ENCODE measurements at regions not wholly inside any gene's neighbourhood (a gene's known extent, or its start where the extent isn't known, plus 50 kb on each side); places are given as distances from the start of the nearest gene placed in this dataset.

DNA sequence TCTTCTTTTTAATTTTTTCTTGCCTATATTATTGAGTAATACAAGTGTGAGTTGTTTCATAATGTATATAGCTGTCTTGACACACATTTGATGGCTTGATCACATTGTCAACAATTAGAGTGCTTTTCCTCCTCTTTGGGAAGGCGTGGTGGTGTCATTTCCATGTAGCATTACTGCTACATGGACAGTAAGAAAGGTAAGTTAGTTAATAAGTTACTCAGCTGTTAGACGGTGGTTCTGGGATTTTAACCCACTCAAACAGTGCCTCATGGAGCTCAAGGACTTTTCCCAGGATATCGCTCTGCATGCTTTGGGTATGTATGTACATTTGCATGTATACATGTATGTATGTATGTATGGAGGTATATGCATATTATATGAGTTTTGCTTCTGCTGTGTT is 94.6 kb downstream of the HAPSTR1 start:
- DNase-seq (ENCODE audit: low spot score): no peak

DNA sequence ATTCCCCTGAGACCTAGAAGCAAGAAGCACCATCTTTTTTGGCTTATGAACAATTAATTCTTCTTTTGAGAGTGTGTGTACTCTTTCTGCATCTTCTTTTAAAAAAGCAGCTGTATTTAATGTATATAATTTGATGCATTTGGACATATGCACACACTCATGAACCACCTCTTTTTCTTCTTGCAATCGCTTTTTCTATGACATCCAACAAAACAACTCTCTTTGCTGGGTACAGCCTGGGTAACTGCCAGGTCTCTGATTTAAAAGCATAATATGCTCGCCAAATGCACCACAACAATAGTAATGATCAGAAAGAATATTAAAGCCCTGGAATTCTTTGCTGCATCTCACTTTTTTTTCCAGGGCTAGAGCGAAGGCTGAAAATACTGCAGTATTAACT is 97.3 kb downstream of the HAPSTR1 start:
- DNase-seq (ENCODE audit: low spot score): no peak

DNA sequence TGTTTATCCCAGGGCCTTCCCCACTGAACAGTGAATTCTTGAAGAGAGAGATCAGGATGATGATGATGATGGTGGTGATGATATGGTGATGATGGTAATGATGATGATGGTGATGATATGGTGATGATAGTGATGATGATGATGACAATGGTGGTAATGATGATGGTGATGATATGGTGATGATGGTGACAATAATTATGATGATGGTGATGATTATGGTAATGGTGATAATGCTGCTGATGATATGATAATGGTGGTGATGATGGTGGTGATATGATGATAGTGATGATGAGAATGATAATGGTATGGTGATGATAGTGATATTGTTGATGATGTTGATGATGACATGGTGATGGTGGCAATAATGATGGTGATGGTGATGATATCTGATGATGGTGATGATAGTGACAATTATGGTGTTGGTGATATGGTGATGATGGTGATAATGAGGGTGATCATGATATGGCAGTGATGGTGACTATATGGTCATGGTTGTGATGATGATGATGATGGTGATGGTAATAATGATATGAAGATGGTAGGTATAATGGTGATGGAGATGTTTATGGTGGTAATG is 99.9 kb downstream of the HAPSTR1 start:
- DNase-seq (ENCODE audit: low spot score): no peak

DNA sequence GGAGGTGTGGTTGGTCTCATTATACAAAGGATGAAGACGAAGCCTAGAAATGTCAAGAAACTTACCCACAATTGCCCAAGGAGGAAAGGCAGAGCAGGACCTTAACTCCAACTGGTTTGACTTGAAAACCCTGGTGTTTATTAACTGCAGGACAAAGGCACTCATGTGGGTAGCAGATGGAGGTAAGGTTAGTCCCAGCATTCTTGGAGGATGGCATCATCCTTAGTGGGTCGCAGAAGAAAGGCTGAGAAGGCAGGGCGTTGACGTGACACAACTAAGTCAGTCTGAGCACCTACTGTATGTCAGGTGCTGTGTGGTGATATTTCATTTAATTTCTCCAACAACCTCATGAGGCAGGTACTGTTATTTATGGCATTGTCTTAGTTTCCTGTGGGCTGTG is 101.3 kb downstream of the HAPSTR1 start:
- no peak for DNase-seq (ENCODE audit: low spot score)

DNA sequence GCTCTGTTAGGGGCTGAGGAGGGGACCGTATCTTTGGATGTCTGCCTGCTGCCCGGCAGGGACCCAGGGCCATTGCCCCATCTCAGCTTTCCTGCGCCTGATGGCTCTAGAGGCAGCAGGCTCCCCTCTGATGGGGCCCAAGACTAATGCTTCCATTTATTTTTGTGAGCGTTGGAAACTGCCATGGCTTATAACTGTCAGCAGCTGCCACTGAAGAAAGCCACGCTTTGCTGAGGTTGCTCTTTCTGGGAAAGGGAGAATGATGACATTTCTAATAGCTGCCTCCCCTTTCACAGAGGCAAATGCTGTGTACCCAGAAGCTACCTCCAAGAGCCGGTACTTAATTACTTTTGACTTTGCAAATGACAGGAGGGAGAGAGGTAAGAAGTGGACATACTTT is 103.8 kb downstream of the HAPSTR1 start:
- DNase-seq (ENCODE audit: low spot score): no peak

DNA sequence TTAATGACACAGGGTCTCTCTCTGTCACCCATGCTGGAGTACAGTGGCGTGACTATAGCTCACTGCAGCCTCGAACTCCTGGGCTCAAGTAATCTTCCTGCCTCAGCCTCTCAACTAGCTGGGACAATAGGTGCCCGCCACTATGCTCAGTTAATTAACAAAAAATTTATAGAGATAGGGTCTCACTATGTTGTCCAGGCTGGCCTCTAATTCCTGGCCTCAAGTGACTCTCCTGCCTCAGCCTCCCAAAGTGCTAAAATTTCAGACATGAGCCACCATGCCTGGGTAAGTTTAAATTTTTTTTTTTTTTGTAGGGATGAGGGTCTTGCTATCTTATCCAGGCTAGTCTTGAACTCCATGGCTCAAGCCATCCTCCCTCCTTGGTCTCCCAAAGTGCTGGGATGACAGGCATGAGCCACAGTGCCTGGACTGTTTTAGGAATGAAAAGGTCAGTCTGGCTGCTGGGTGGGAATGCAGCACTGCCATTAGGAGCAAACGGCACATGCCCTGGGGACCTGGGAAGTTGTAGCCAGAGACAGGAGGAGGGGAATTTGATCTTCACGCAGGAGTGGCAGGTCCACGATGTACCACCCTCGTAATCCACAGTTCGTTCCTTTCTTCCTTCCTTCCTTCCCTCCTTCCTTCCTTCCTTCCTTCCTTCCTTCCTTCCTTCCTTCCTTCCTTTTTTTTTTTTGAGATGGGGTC is 106.7 kb downstream of the HAPSTR1 start:
- no peak for DNase-seq (ENCODE audit: low spot score)

DNA sequence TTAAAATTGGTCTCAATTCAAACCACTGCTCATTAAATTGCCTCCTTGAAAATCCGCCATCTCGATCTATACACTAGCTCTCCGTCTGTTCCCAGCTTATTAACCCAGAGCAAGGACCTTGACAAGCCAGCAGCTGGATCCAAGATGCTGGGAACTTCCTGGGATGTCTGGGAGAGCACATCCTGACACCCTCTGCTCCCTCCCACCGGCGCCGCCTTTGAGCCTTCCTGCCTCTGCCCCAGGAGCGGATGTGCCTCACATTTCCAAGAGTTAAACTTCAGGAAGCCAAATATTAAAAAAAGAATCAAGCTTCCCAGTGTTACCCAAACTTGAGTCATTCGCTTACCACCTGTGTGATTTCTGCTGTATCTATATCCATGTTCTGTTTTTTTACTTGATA is 107.9 kb downstream of the HAPSTR1 start:
- DNase-seq (ENCODE audit: low spot score): no peak

DNA sequence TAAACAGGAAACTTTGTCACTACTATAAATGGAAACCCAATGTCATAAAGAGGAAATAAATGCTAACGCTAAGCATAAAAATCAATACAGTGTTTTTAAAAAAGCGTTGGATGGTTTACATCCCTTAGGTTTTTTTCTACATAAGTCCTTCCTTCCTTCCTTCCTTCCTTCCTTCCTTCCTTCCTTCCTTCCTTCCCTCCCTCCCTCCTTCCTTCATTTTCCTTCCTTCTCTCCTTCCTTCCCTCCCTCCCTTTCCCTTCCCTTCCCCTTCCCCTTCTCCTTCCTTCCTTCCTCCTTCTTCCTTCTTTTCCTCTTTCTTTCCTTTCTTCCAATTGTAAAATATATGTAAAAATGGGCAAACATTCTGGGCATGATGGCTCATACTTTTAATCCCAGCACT is 108.3 kb downstream of the HAPSTR1 start:
- no peak for DNase-seq (ENCODE audit: low spot score)

DNA sequence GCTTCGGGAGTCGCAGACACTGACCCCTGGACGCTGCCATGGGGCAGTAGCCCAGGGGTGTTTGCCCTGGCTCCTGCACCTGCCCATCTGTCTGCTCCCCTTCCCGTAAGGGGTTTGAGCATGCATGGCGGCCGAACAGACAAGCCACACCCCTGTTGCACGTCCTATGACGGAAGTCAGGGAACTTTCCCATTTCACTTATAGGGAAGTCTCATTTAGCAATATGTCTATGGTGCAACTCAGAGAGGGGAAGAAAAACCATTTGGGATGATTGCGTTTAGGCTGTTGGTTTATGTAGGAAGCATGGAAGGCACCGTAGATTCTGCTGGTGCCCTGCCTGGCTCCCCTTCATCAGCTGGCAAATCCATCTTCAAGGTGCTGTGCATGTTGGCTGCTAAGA is 112.5 kb downstream of the HAPSTR1 start:
- DNase-seq (ENCODE audit: low spot score): no peak

DNA sequence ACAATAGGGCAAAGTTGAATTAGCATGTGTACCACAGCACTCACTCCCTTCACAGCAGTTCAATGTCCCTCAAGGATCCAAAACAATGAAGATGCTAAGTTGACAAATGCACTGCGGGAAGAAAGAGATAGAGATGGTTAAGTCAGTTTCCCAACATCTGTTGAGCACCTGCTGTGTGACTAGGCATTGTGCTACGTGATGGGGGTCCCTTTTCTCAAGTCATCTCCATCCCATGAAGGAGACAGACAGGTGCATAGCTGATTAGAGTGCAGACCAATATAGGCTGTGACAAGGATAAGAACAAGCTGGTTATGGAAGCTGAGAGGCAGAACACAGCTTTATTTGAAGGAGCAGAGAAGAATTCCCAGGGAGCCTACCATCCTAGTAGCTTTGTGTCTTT is 114.2 kb downstream of the HAPSTR1 start:
- no peak for DNase-seq (ENCODE audit: low spot score)

DNA sequence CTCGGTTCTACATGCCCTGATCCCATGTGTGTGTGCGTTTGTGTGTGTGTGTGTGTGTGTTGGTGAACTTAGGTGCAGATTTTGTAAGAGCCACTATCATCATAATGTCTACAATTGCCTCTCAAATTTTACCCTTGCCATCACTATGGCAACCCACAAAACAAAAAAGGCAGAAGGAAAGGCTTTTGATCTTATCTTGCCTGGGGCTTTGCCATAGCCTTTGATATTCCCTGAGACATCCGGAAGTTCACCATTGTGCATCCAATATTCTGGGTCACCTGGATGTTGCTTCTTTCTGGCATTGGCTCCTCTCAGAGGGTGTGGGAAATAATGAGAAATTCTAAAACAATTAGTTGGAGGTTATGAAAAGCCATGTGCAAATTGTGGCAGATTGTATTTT is 114.7 kb downstream of the HAPSTR1 start:
- DNase-seq (ENCODE audit: low spot score): no peak

DNA sequence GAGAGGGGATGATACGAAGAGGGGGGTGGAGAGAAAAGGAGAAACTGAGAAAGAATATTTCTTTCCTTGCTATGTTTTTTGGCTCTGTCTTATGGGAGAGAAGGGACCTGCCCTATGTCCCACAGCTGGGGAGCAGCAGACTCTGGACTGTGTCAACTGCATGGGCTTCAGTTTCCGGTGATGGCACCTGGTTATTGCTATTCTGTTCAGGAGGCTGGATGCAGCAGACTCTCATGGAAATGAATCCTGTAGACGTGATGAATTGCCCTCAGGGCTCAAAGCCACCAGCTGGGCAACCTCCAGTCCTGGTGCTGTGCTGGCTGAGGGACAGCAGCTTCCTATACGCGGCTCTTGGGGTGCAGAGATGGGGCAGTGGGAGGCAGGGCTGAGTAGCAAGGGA is 121.2 kb downstream of the HAPSTR1 start:
- no peak for DNase-seq (ENCODE audit: low spot score)

DNA sequence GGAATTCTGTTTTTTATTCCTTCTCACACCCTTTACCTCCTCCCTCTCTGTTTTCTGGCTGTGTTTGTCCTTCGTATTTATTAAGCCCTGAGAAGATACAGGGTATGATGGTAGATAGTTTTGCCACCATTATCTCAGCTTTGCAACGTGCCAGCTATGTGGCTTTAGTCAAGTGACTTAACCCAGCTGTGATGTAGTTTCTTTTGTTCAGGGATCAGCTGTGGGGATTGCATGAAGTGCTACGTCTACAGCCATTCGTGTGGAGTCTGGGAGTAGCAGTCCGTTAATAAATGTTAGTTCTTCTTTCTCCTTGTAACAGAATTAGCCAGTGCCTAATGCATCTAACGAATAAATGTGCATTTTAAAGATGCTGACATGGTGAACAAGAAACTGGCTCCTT is 128.4 kb downstream of the HAPSTR1 start:
- DNase-seq (ENCODE audit: low spot score): no peak

DNA sequence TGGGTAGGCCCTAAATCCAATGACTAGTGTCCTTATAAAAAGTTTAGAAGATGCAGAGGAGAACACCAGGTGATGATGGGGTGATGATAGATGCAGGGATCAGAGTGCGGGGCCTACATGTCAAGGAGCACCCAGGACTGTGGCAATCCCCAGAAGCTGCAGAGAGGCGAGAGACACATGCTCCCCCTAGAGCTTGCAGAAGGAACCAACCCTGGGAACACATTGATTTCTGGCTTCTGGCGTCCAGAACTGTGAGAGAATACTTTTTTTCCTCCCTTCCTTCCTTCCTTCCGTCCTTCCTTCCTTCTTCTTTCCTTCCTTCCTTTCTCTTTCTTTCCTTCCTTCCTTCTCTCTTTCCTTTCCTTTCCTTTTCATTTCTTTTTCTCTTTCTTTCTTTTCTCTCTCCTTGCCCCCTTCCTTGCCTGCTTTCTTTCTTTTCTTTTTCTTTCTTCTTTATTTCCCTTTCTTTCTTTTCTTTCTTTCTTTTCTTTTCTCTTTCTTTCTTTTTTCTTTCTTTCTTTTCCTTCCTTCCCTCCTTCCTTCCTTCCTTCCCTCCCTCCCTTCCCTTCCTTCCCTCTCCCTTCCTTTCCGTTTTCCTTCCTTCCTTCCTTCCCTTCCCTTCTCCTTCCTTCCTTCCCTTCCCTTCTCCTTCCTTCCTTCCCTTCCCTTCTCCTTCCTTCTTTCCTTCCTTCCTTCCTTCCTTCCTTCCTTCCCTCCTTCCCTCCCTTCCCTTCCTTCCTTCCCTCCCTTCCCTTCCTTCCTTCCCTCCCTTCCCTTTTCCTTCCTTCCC is 134.3 kb downstream of the HAPSTR1 start:
- DNase-seq (ENCODE audit: low spot score): no peak

DNA sequence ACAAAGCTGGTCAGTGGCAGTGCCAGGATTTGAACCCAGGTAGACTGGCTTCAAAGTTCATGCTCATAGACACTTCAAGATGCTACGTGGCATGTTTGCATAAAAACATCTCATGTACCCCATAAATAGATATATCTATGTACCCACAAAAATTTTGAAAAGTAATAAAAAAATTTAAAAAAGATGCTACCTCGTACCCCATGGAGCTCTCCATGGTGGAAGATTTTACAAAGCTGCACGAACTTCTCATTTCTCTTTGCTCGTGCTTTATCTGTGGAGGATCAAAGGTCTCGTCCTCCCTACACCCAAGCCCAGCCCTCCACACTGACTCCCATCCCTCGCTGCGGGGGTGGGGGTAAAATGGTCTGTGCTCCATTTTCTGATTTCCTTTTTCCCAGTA is 135.5 kb downstream of the HAPSTR1 start:
- DNase-seq (ENCODE audit: low spot score): no peak

DNA sequence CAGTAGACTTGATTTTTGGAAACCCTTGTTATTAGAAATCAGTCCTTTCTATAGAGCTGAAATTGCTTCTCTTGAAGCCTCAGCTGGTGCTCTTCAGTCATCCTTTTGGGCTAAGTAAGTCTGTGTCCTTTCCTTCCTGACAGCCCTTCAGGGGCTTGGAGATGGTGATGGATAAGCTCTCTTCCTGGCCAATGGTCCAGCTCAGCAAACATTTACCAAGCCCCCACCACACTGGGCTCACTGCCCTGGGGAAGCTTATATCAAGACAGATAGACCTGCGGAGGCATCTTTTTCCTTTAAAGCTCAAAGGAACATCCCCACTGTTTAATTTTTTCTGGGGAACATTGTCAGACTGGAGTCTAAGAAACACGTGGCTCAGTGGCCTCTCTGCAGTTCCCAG is 139.6 kb downstream of the HAPSTR1 start:
- DNase-seq (ENCODE audit: low spot score): no peak

DNA sequence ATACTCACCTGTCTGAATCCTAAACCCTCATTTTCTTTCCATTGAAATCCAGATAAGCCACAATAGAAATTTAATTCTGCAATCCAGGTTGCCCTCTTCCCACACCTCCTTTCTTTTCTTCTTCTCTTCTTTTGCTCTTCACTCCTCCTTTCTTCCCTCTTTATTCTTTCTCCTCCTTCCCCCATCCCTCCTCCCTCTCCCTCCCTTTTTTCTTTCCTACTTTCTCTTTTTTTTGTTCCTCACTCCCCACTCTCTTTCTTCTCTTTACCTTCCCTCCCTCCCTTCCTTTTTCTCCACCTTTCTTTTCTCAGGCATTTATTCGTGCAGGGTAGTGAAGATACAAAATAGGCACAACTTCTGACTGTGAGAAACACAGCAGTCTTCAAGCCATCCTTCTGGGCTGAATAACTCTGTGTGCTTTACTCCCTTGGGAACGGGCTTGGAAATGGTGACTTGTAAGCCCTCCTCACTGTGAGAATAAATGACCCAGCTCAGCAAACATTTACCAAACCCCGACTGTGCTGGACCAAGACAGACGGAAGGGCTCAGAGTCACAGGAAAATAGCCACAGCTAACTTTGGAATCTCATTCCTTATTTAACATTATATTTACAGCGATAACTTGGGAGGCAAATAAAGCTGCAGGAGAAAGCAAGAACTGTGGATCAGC is 140.8 kb downstream of the HAPSTR1 start:
- no peak for DNase-seq (ENCODE audit: low spot score)

DNA sequence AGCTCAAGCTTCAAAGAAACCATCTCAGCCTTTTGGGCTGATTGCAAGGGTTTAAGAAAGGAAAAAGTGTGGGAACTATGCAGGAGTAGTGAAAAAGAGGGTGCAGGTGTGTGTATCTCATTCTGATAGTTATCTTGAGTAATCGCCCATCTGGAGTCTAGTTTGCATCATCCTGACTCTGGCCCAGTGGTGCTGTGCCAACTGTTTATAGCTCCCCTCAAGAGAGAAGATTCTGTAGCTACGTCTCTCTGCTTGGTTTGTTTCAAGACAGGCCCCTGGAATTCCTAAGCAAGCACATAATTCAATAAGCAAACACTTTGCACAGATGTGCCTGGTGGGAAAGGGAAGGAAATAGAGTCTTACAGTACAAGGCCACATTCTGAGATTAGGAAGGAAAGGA is 144.4 kb downstream of the HAPSTR1 start:
- DNase-seq (ENCODE audit: low spot score): no peak

DNA sequence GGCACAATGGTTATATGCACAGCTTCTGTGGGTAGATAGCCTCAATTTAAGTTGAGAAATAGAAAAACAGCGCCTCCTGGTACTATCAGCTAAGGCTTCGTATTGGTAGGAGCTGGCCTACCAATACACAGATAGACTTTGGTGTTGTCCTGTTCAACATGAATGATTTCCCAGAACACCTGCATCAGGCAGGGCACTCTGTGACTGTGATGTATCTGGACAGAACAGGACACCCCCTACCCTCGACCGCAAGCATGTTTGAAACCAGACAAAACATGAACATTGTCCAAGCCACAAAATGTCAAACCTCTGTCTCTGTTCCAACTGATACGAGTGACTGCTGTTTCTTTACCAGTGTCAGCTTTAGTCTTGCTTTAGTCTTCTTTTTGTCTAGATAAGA is 144.9 kb downstream of the HAPSTR1 start:
- no peak for DNase-seq (ENCODE audit: low spot score)

DNA sequence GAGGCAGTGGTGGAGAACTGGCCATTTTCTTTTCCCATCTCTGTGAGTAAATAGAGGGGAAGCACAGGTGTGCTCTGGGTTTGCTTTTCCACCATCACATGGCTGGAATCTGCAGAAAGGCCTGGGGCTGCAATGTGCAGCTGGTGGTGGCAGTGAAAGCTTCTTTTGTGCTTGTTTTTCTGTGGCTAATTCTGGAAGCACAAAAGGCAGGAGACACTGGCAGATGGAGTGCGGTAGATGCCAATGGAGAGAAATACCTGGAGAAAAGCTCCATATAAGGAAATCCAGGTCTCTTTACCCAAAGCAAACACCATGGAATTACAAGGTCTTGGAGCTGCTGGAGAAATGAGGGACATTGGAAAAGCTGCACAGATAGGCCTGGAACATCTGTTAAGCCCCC is 146.9 kb downstream of the HAPSTR1 start:
- DNase-seq (ENCODE audit: low spot score): no peak

DNA sequence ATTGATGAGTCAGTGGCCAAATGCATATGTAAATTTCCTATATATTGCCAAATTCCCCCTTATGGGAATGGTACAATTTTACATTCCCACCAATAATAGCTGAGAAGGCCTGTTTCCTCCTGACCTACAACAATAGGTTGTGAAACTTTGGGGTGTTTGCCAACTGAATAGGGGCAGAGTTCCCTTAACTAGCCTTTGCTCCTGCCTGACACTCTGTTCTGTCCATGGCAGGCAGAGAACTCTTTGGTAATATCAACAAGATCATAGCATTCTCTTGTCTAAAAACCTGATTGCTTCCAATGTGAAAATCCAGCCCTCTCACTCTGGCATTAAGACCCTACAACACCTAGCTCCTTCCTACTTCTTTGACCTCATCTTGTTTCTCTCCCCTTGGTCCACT is 149.7 kb downstream of the HAPSTR1 start:
- DNase-seq (ENCODE audit: low spot score): no peak

DNA sequence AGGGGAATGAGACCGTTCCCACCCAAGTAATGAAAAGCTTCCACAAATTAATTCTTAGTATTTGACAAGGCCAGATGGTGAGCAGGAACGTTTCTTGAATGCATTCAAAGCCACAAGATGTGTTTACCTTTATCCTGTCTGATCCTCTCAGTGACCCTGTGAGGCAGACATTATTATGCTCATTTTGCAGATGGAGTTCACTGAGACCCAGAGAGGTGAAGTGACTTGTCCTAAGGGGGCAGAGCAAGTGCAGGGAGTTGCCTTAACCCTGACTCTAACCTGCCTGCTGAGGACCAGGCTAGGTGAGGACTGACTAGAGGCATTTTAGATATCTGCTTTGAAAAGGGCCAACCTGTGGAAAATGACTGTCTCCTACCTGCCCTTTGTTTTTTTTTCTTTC is 156.7 kb downstream of the HAPSTR1 start:
- DNase-seq (ENCODE audit: low spot score): no peak

DNA sequence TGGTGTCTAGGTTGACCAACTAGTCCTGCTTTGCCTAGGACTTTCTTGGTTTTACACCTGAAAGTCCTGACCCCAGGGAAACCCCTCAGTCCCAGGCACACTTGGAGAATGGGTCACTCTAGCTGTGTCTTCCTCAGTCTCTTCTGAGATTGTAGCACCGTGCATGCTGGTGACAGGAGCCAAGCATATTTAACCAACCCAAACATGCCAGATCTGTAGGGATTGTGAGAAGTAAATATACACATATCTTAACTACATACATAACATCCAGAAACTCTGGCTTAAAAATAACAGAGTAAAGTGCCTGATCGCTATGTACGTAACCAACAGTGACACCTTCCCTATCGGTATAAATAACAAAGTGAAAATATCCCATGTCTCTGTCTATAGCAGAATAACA is 158.1 kb downstream of the HAPSTR1 start:
- no peak for DNase-seq (ENCODE audit: low spot score)

Measured in COLO829 (cell line).